BLaER1 treated with 17β-estradiol and CSF1 and Interleukin-3, amounts not matched to agents 10 nM and 100 nM (cell line): ENCODE measurements at regions not wholly inside any gene's neighbourhood (a gene's known extent, or its start where the extent isn't known, plus 50 kb on each side); places are given as distances from the start of the nearest gene placed in this dataset.
"Not testable (repeated sequence)": the region's sequence is repeated elsewhere in the genome, so short reads cannot be mapped to it uniquely, and the experiment has no call there.

Experiments
- H3K27ac ChIP-seq, 11 experiments: shearing (Covaris generic); formaldehyde crosslinking; 2 replicates each; pipeline ENCODE4 v1.8.1; 2022
- H3K27me3 ChIP-seq, 11 experiments: shearing (Covaris generic); formaldehyde crosslinking; 2 replicates each; pipeline ENCODE4 v1.8.1; 2022
- H3K36me3 ChIP-seq, 11 experiments: shearing (Covaris generic); formaldehyde crosslinking; 2 replicates each; pipeline ENCODE4 v1.8.1; 2022
- H3K4me1 ChIP-seq, 10 experiments: shearing (Covaris generic); formaldehyde crosslinking; 2 replicates each; pipeline ENCODE4 v1.8.1; 2022
- H3K4me2 ChIP-seq, 11 experiments: shearing (Covaris generic); formaldehyde crosslinking; 2 replicates each; pipeline ENCODE4 v1.8.1; 2022
- H3K4me3 ChIP-seq, 10 experiments: shearing (Covaris generic); formaldehyde crosslinking; 2 replicates each; pipeline ENCODE4 v1.8.1; 2022
- H3K9ac ChIP-seq, 11 experiments: shearing (Covaris generic); formaldehyde crosslinking; 2 replicates each; pipeline ENCODE4 v1.8.1; 2022
- H3K9me3 ChIP-seq, 11 experiments: shearing (Covaris generic); formaldehyde crosslinking; replicated peaks in 1 of 11; 2 replicates each; pipeline ENCODE4 v1.8.1; 2022
- H4K20me1 ChIP-seq, 11 experiments: shearing (Covaris generic); formaldehyde crosslinking; 2 replicates each; pipeline ENCODE4 v1.8.1; 2022
- Cebpa-rat ChIP-seq, 11 experiments: shearing (Covaris generic); IDR thresholded peaks; 2 replicates each; pipeline ENCODE4 v1.8.1; 2022

GRCh38 chr1:58964428-58964827 lies 180.6 kb upstream of the JUN start:
- Histone ChIP-seq H3K27ac (no peak overlapping the region), H3K36me3 (no peaks in the 10 kb centered on the region), H3K9me3 (0 out of 22 replicates have a peak, but pooled peaks cover 0 to 11% (median 0%) of the 10 kb centered on the region in 11 experiments), H4K20me1 (no peaks in the 10 kb centered on the region), H3K9ac (no peak overlapping the region), H3K4me2 (no peak overlapping the region), H3K4me3 (no peak overlapping the region), H3K27me3 (no peaks in the 10 kb centered on the region), H3K4me1 (peaks cover 27 to 42% (median 36%) of the 10 kb centered on the region in 10 experiments)
- TF ChIP-seq Cebpa-rat (IDR thresholded peaks at IDR 0.05), result no peak

- H3K4me3 ChIP-seq, result no peak overlapping the region
Measured at GRCh38 chr1:58964880-58965279, 181.0 kb upstream of the JUN start.

GRCh38 chr1:58966103-58966916 lies 182.5 kb upstream of the JUN start:
- Histone ChIP-seq H3K9ac (no peak overlapping the region), H3K4me1 (peaks cover 27 to 42% (median 36%) of the 10 kb centered on the region in 10 experiments), H3K9me3 (0 out of 22 replicates have a peak, but pooled peaks cover 0 to 11% (median 0%) of the 10 kb centered on the region in 11 experiments), H3K36me3 (no peaks in the 10 kb centered on the region), H4K20me1 (no peaks in the 10 kb centered on the region), H3K4me3 (no peak overlapping the region), H3K27me3 (no peaks in the 10 kb centered on the region), H3K27ac (peak overlapping the region in 2 of 11 experiments; percentile 9 to 28; a peak in 3 of 22 replicates), H3K4me2 (peak overlapping the region; percentile 18 to 54 (median 44); a peak in 19 of 22 replicates)
- no peak for TF ChIP-seq Cebpa-rat (IDR thresholded peaks at IDR 0.05)

More at GRCh38 chr1:58964880-58965279, 181.0 kb upstream of the JUN start:
- Histone ChIP-seq H3K27ac (no peak overlapping the region), H3K36me3 (no peaks in the 10 kb centered on the region), H3K4me1 (peaks cover 27 to 42% (median 36%) of the 10 kb centered on the region in 10 experiments), H4K20me1 (no peaks in the 10 kb centered on the region), H3K9ac (no peak overlapping the region), H3K27me3 (no peaks in the 10 kb centered on the region), H3K4me2 (no peak overlapping the region; a peak in 2 of 22 replicates), H3K9me3 (0 out of 22 replicates have a peak, but pooled peaks cover 0 to 11% (median 0%) of the 10 kb centered on the region in 11 experiments)
- no peak for TF ChIP-seq Cebpa-rat (IDR thresholded peaks at IDR 0.05)

- H3K4me1 ChIP-seq, result peaks cover 27 to 48% (median 37%) of the 10 kb centered on the region in 10 experiments
- peak overlapping the region in 2 of 11 experiments; percentile 9 to 22; a peak in 2 of 22 replicates for H3K27ac ChIP-seq
- no peaks in the 10 kb centered on the region for H3K36me3 ChIP-seq
- no peak for TF ChIP-seq Cebpa-rat (IDR thresholded peaks at IDR 0.05)
- no peak overlapping the region for H3K4me3 ChIP-seq
- H3K27me3 ChIP-seq, result no peaks in the 10 kb centered on the region
- peak overlapping the region; percentile 1 to 77 (median 44); a peak in 16 of 22 replicates for H3K4me2 ChIP-seq
- no peaks in the 10 kb centered on the region for H4K20me1 ChIP-seq
- H3K9me3 ChIP-seq, result 0 out of 22 replicates have a peak, but pooled peaks cover 0 to 11% (median 0%) of the 10 kb centered on the region in 11 experiments
- H3K9ac ChIP-seq, result no peak overlapping the region
Measured at GRCh38 chr1:58966917-58967740, 183.3 kb upstream of the JUN start.

- H3K27ac ChIP-seq, result peak overlapping the region; percentile 13 to 75 (median 71); a peak in 21 of 22 replicates
- peaks cover 27 to 48% (median 37%) of the 10 kb centered on the region in 10 experiments for H3K4me1 ChIP-seq
- H3K9me3 ChIP-seq, result 0 out of 22 replicates have a peak, but pooled peaks cover 0 to 10% (median 0%) of the 10 kb centered on the region in 11 experiments
- H3K4me3 ChIP-seq, result no peak overlapping the region
- no peak for TF ChIP-seq Cebpa-rat (IDR thresholded peaks at IDR 0.05)
- no peaks in the 10 kb centered on the region for H4K20me1 ChIP-seq
- no peaks in the 10 kb centered on the region for H3K27me3 ChIP-seq
- no peaks in the 10 kb centered on the region for H3K36me3 ChIP-seq
- peak overlapping the region; percentile 45 to 78 (median 66) for H3K4me2 ChIP-seq
- peak overlapping the region in 10 of 11 experiments; percentile 17 to 67 (median 48); a peak in 15 of 22 replicates for H3K9ac ChIP-seq
Measured at GRCh38 chr1:58968360-58968952, 184.6 kb upstream of the JUN start.

GRCh38 chr1:58969176-58969575 lies 185.3 kb upstream of the JUN start:
- H3K9ac ChIP-seq, H3K9me3 ChIP-seq, H3K36me3 ChIP-seq, H3K27me3 ChIP-seq, H3K4me3 ChIP-seq, H4K20me1 ChIP-seq: not testable (repeated sequence)
- peak overlapping the region in 5 of 11 experiments; percentile 56 to 69 (median 61); a peak in 7 of 22 replicates for H3K4me2 ChIP-seq
- H3K27ac ChIP-seq, result peak overlapping the region in 7 of 11 experiments; percentile 63 to 75 (median 73); a peak in 7 of 22 replicates
- peaks cover 32 to 48% (median 39%) of the 10 kb centered on the region in 10 experiments for H3K4me1 ChIP-seq

- Histone ChIP-seq H3K36me3 (no peaks in the 10 kb centered on the region), H3K27me3 (no peaks in the 10 kb centered on the region), H3K9ac (no peak overlapping the region), H3K4me2 (peak overlapping the region in 4 of 11 experiments; percentile 1 to 13 (median 8); a peak in 2 of 22 replicates), H3K4me3 (no peak overlapping the region), H3K27ac (no peak overlapping the region), H3K4me1 (peaks cover 22 to 30% (median 24%) of the 10 kb centered on the region in 10 experiments), H4K20me1 (no peaks in the 10 kb centered on the region), H3K9me3 (no peaks in the 10 kb centered on the region)
- no peak for TF ChIP-seq Cebpa-rat (IDR thresholded peaks at IDR 0.05)
Measured at GRCh38 chr1:58971629-58972140, 187.8 kb upstream of the JUN start.

- Histone ChIP-seq H3K36me3 (no peaks in the 10 kb centered on the region), H3K4me2 (no peak overlapping the region), H3K4me3 (no peak overlapping the region), H3K27me3 (no peaks in the 10 kb centered on the region), H3K4me1 (peaks cover 22 to 54% (median 37%) of the 10 kb centered on the region in 10 experiments), H3K27ac (no peak overlapping the region), H3K9me3 (no peaks in the 10 kb centered on the region), H4K20me1 (no peaks in the 10 kb centered on the region), H3K9ac (no peak overlapping the region)
- no peak for TF ChIP-seq Cebpa-rat (IDR thresholded peaks at IDR 0.05)
Measured at GRCh38 chr1:58975888-58976287, 192.0 kb upstream of the JUN start.
